ENCODE measurements at regions not wholly inside any gene's neighbourhood (a gene's known extent, or its start where the extent isn't known, plus 50 kb on each side); places are given as distances from the start of the nearest gene placed in this dataset.
"Not testable (repeated sequence)": the region's sequence is repeated elsewhere in the genome, so short reads cannot be mapped to it uniquely, and the experiment has no call there.

- H3K9me3 ChIP-seq (ENCODE audit: control insufficient read depth in 3 of 3, low read length in 3 of 3); H3K36me3 ChIP-seq (ENCODE audit: control insufficient read depth in 3 of 3, insufficient read depth in 3 of 3, low read length in 3 of 3); H3K4me1 ChIP-seq (ENCODE audit: control insufficient read depth in 3 of 3, insufficient read depth in 3 of 3, low read length in 3 of 3); H3K27me3 ChIP-seq (ENCODE audit: control insufficient read depth in 3 of 3, insufficient read depth in 3 of 3, low read length in 3 of 3); H3K27ac ChIP-seq (ENCODE audit: low read depth, low read length); H3K4me3 ChIP-seq (ENCODE audit: low read length in 3 of 3); H3K9ac ChIP-seq (ENCODE audit: low read depth in 1 of 3, low read length in 3 of 3): not testable (repeated sequence)
Observed at GRCh38 chr16:22603744-22604143, 93.1 kb downstream of the NPIPB5 start.

- H3K36me3 ChIP-seq (ENCODE audit: control insufficient read depth in 3 of 3, insufficient read depth in 3 of 3, low read length in 3 of 3); H3K4me3 ChIP-seq (ENCODE audit: low read length in 3 of 3); H3K9me3 ChIP-seq (ENCODE audit: control insufficient read depth in 3 of 3, low read length in 3 of 3); H3K27ac ChIP-seq (ENCODE audit: low read depth, low read length); H3K9ac ChIP-seq (ENCODE audit: low read depth in 1 of 3, low read length in 3 of 3); H3K27me3 ChIP-seq (ENCODE audit: control insufficient read depth in 3 of 3, insufficient read depth in 3 of 3, low read length in 3 of 3); H3K4me1 ChIP-seq (ENCODE audit: control insufficient read depth in 3 of 3, insufficient read depth in 3 of 3, low read length in 3 of 3): not testable (repeated sequence)
Observed at GRCh38 chr16:22606619-22607018, 95.9 kb downstream of the NPIPB5 start.

GRCh38 chr16:22609798-22610197, 99.1 kb downstream of the NPIPB5 start:
- H3K27ac ChIP-seq (ENCODE audit: low read depth, low read length); H3K4me1 ChIP-seq (ENCODE audit: control insufficient read depth in 3 of 3, insufficient read depth in 3 of 3, low read length in 3 of 3); H3K9ac ChIP-seq (ENCODE audit: low read depth in 1 of 3, low read length in 3 of 3); H3K36me3 ChIP-seq (ENCODE audit: control insufficient read depth in 3 of 3, insufficient read depth in 3 of 3, low read length in 3 of 3); H3K27me3 ChIP-seq (ENCODE audit: control insufficient read depth in 3 of 3, insufficient read depth in 3 of 3, low read length in 3 of 3); H3K4me3 ChIP-seq (ENCODE audit: low read length in 3 of 3); H3K9me3 ChIP-seq (ENCODE audit: control insufficient read depth in 3 of 3, low read length in 3 of 3): not testable (repeated sequence)

- H3K9ac ChIP-seq (ENCODE audit: low read depth in 1 of 3, low read length in 3 of 3); H3K27me3 ChIP-seq (ENCODE audit: control insufficient read depth in 3 of 3, insufficient read depth in 3 of 3, low read length in 3 of 3); H3K36me3 ChIP-seq (ENCODE audit: control insufficient read depth in 3 of 3, insufficient read depth in 3 of 3, low read length in 3 of 3); H3K27ac ChIP-seq (ENCODE audit: low read depth, low read length); H3K9me3 ChIP-seq (ENCODE audit: control insufficient read depth in 3 of 3, low read length in 3 of 3); H3K4me3 ChIP-seq (ENCODE audit: low read length in 3 of 3); H3K4me1 ChIP-seq (ENCODE audit: control insufficient read depth in 3 of 3, insufficient read depth in 3 of 3, low read length in 3 of 3): not testable (repeated sequence)
Observed at GRCh38 chr16:22611128-22611527, 100.4 kb downstream of the NPIPB5 start.

- Histone ChIP-seq H3K36me3 (ENCODE audit: control insufficient read depth in 3 of 3, insufficient read depth in 3 of 3, low read length in 3 of 3) (no peaks in the 10 kb centered on the region), H3K27me3 (ENCODE audit: control insufficient read depth in 3 of 3, insufficient read depth in 3 of 3, low read length in 3 of 3) (no peaks in the 10 kb centered on the region), H3K27ac (ENCODE audit: low read depth, low read length) (no peak overlapping the region), H3K9ac (ENCODE audit: low read depth in 1 of 3, low read length in 3 of 3) (no peak overlapping the region), H3K4me3 (ENCODE audit: low read length in 3 of 3) (no peak overlapping the region), H3K9me3 (ENCODE audit: control insufficient read depth in 3 of 3, low read length in 3 of 3) (peaks cover 0 to 4% (median 0%) of the 10 kb centered on the region in 3 donors), H3K4me1 (ENCODE audit: control insufficient read depth in 3 of 3, insufficient read depth in 3 of 3, low read length in 3 of 3) (no peaks in the 10 kb centered on the region)
Observed at GRCh38 chr16:22614271-22614947, 103.7 kb downstream of the NPIPB5 start.

GRCh38 chr16:22618842-22619241, 108.2 kb downstream of the NPIPB5 start:
- Histone ChIP-seq H3K27ac (ENCODE audit: low read depth, low read length) (no peak overlapping the region), H3K9me3 (ENCODE audit: control insufficient read depth in 3 of 3, low read length in 3 of 3) (peaks cover 0 to 4% (median 0%) of the 10 kb centered on the region in 3 donors), H3K9ac (ENCODE audit: low read depth in 1 of 3, low read length in 3 of 3) (no peak overlapping the region), H3K27me3 (ENCODE audit: control insufficient read depth in 3 of 3, insufficient read depth in 3 of 3, low read length in 3 of 3) (peaks cover 0 to 2% (median 2%) of the 10 kb centered on the region in 3 donors), H3K4me3 (ENCODE audit: low read length in 3 of 3) (no peak overlapping the region), H3K4me1 (ENCODE audit: control insufficient read depth in 3 of 3, insufficient read depth in 3 of 3, low read length in 3 of 3) (no peaks in the 10 kb centered on the region), H3K36me3 (ENCODE audit: control insufficient read depth in 3 of 3, insufficient read depth in 3 of 3, low read length in 3 of 3) (no peaks in the 10 kb centered on the region)

- Histone ChIP-seq H3K9me3 (ENCODE audit: control insufficient read depth in 3 of 3, low read length in 3 of 3) (peaks cover 0 to 3% (median 0%) of the 10 kb centered on the region in 3 donors), H3K27me3 (ENCODE audit: control insufficient read depth in 3 of 3, insufficient read depth in 3 of 3, low read length in 3 of 3) (peaks cover 0 to 2% (median 2%) of the 10 kb centered on the region in 3 donors), H3K27ac (ENCODE audit: low read depth, low read length) (no peak overlapping the region), H3K9ac (ENCODE audit: low read depth in 1 of 3, low read length in 3 of 3) (no peak overlapping the region), H3K4me1 (ENCODE audit: control insufficient read depth in 3 of 3, insufficient read depth in 3 of 3, low read length in 3 of 3) (no peaks in the 10 kb centered on the region), H3K36me3 (ENCODE audit: control insufficient read depth in 3 of 3, insufficient read depth in 3 of 3, low read length in 3 of 3) (no peaks in the 10 kb centered on the region), H3K4me3 (ENCODE audit: low read length in 3 of 3) (no peak overlapping the region)
Observed at GRCh38 chr16:22621586-22622155, 111.0 kb downstream of the NPIPB5 start.

- H3K4me1 ChIP-seq (ENCODE audit: control insufficient read depth in 3 of 3, insufficient read depth in 3 of 3, low read length in 3 of 3) = no peaks in the 10 kb centered on the region
- H3K27ac ChIP-seq (ENCODE audit: low read depth, low read length) = no peak overlapping the region
- H3K9me3 ChIP-seq (ENCODE audit: control insufficient read depth in 3 of 3, low read length in 3 of 3) = peaks cover 0 to 3% (median 0%) of the 10 kb centered on the region in 3 donors
- H3K27me3 ChIP-seq (ENCODE audit: control insufficient read depth in 3 of 3, insufficient read depth in 3 of 3, low read length in 3 of 3) = peaks cover 0 to 2% (median 2%) of the 10 kb centered on the region in 3 donors
- H3K4me3 ChIP-seq (ENCODE audit: low read length in 3 of 3) = no peak overlapping the region
- H3K9ac ChIP-seq (ENCODE audit: low read depth in 1 of 3, low read length in 3 of 3) = no peak overlapping the region
- no peaks in the 10 kb centered on the region for H3K36me3 ChIP-seq (ENCODE audit: control insufficient read depth in 3 of 3, insufficient read depth in 3 of 3, low read length in 3 of 3)
Observed at GRCh38 chr16:22622703-22623102, 112.0 kb downstream of the NPIPB5 start.

GRCh38 chr16:22623351-22623781, 112.7 kb downstream of the NPIPB5 start:
- H3K9ac ChIP-seq (ENCODE audit: low read depth in 1 of 3, low read length in 3 of 3) = no peak overlapping the region
- no peaks in the 10 kb centered on the region for H3K4me1 ChIP-seq (ENCODE audit: control insufficient read depth in 3 of 3, insufficient read depth in 3 of 3, low read length in 3 of 3)
- H3K4me3 ChIP-seq (ENCODE audit: low read length in 3 of 3) = no peak overlapping the region
- H3K9me3 ChIP-seq (ENCODE audit: control insufficient read depth in 3 of 3, low read length in 3 of 3) = peaks cover 0 to 3% (median 0%) of the 10 kb centered on the region in 3 donors
- no peaks in the 10 kb centered on the region for H3K36me3 ChIP-seq (ENCODE audit: control insufficient read depth in 3 of 3, insufficient read depth in 3 of 3, low read length in 3 of 3)
- peaks cover 0 to 2% (median 2%) of the 10 kb centered on the region in 3 donors for H3K27me3 ChIP-seq (ENCODE audit: control insufficient read depth in 3 of 3, insufficient read depth in 3 of 3, low read length in 3 of 3)
- no peak overlapping the region for H3K27ac ChIP-seq (ENCODE audit: low read depth, low read length)

- Histone ChIP-seq H3K4me3 (ENCODE audit: low read length in 3 of 3) (no peak overlapping the region), H3K9ac (ENCODE audit: low read depth in 1 of 3, low read length in 3 of 3) (no peak overlapping the region), H3K9me3 (ENCODE audit: control insufficient read depth in 3 of 3, low read length in 3 of 3) (peaks cover 0 to 3% (median 0%) of the 10 kb centered on the region in 3 donors), H3K36me3 (ENCODE audit: control insufficient read depth in 3 of 3, insufficient read depth in 3 of 3, low read length in 3 of 3) (no peaks in the 10 kb centered on the region), H3K27me3 (ENCODE audit: control insufficient read depth in 3 of 3, insufficient read depth in 3 of 3, low read length in 3 of 3) (peaks cover 0 to 2% (median 2%) of the 10 kb centered on the region in 3 donors), H3K4me1 (ENCODE audit: control insufficient read depth in 3 of 3, insufficient read depth in 3 of 3, low read length in 3 of 3) (no peaks in the 10 kb centered on the region), H3K27ac (ENCODE audit: low read depth, low read length) (no peak overlapping the region)
Observed at GRCh38 chr16:22624038-22624799, 113.5 kb downstream of the NPIPB5 start.

All from skeletal muscle tissue (tissue), 3 donors.